ENCODE measurements at regions not wholly inside any gene's neighbourhood (a gene's known extent, or its start where the extent isn't known, plus 50 kb on each side); places are given as distances from the start of the nearest gene placed in this dataset.

GRCh38 chr10:78178397-78178796 lies 144.7 kb downstream of the RPS24 start (continued):
- no peak for TF ChIP-seq GATA2 (CRISPR knock-in tag; IDR thresholded peaks at IDR 0.05)
- no peak for TF ChIP-seq CHD2 (IDR thresholded peaks at IDR 0.05; ENCODE audit: low read length, partially characterized antibody)
- TF ChIP-seq RFX5 (IDR thresholded peaks at IDR 0.05; ENCODE audit: low read length): no peak
- TF ChIP-seq RAD21 (IDR thresholded peaks at IDR 0.05; ENCODE audit: low read length): no peak
- TF ChIP-seq ZBTB33 (IDR thresholded peaks at IDR 0.05; ENCODE audit: borderline replicate concordance, low read depth): no peak

- TF ChIP-seq USF2 (IDR thresholded peaks at IDR 0.05; ENCODE audit: borderline replicate concordance, low read depth, low read length) (no peak), POLR2AphosphoS5 (IDR thresholded peaks at IDR 0.05; ENCODE audit: low read depth, low read length) (no peak), CHD2 (IDR thresholded peaks at IDR 0.05; ENCODE audit: low read length, partially characterized antibody) (no peak), FOXM1 (IDR thresholded peaks at IDR 0.05; ENCODE audit: low read depth) (no peak), JUND (IDR thresholded peaks at IDR 0.05) (no peak), MAX (IDR thresholded peaks at IDR 0.05; ENCODE audit: low read depth) (no peak)
- H3K36me3 ChIP-seq (replicated peaks in 1 of 2; ENCODE audit: control insufficient read depth in 1 of 2, insufficient read depth in 2 of 2, low read length in 1 of 2): no peaks in the 10 kb centered on the region
- no peak overlapping the region for H3K9ac ChIP-seq
- H3K4me1 ChIP-seq (ENCODE audit: control insufficient read depth in 1 of 2, insufficient read depth in 2 of 2, low read depth in 1 of 2, low read length in 1 of 2): no peaks in the 10 kb centered on the region
- POLR2A ChIA-PET: no interaction called here
- H2AFZ ChIP-seq (ENCODE audit: low read depth): no peak overlapping the region
- H3F3A ChIP-seq (replicated peaks; ENCODE audit: insufficient read depth): no peaks in the 10 kb centered on the region
- 53% methylated on average over 7 of the region's 7 CpGs for WGBS (ENCODE audit: low lambda C conversion rate)
- no peaks in the 10 kb centered on the region for H3K27me3 ChIP-seq (ENCODE audit: insufficient read depth)
- H4K20me1 ChIP-seq (ENCODE audit: insufficient read depth): no peaks in the 10 kb centered on the region
- H3K4me3 ChIP-seq (ENCODE audit: low read depth in 2 of 2, low read length in 1 of 2): no peak overlapping the region
- no peak for DNase-seq
- no peaks in the 10 kb centered on the region for H3K79me2 ChIP-seq (ENCODE audit: insufficient read depth)
- no peak overlapping the region for H3K27ac ChIP-seq (ENCODE audit: low read depth in 2 of 2, low read length in 1 of 2)
- no peaks in the 10 kb centered on the region for H3K9me3 ChIP-seq
- CTCF ChIA-PET: no interaction called here
- H3K9me2 ChIP-seq: no peaks in the 10 kb centered on the region
- no peak overlapping the region for H3K4me2 ChIP-seq
These were observed 145.3 kb downstream of the RPS24 start for GRCh38 chr10:78178940-78179339.

- no peak overlapping the region for H3K4me3 ChIP-seq (ENCODE audit: low read depth in 2 of 2, low read length in 1 of 2)
- no peak overlapping the region for H3K27ac ChIP-seq (ENCODE audit: low read depth in 2 of 2, low read length in 1 of 2)
- POLR2A ChIA-PET: no interaction called here
- no peaks in the 10 kb centered on the region for H3K79me2 ChIP-seq (ENCODE audit: insufficient read depth)
- no peak for DNase-seq
- CTCF ChIA-PET: interaction anchor here (1.2 kb wide), 1 partner anchor 15 kb away, joined by 3 read pairs; no protein-coding TSS in a partner anchor
- H3K4me2 ChIP-seq: no peak overlapping the region
- WGBS (ENCODE audit: low lambda C conversion rate): 75% methylated on average over 15 of the region's 22 CpGs
- H3F3A ChIP-seq (replicated peaks; ENCODE audit: insufficient read depth): no peaks in the 10 kb centered on the region
- H3K27me3 ChIP-seq (ENCODE audit: insufficient read depth): no peaks in the 10 kb centered on the region
- H3K9me2 ChIP-seq: no peaks in the 10 kb centered on the region
- H4K20me1 ChIP-seq (ENCODE audit: insufficient read depth): no peaks in the 10 kb centered on the region
- TF ChIP-seq USF2 (IDR thresholded peaks at IDR 0.05; ENCODE audit: borderline replicate concordance, low read depth, low read length) (no peak), FOXM1 (IDR thresholded peaks at IDR 0.05; ENCODE audit: low read depth) (no peak), EP300 (IDR thresholded peaks at IDR 0.05; ENCODE audit: borderline replicate concordance in 1 of 2, low read depth in 1 of 2, low read length in 1 of 2) (no peak), GATA2 (CRISPR knock-in tag; IDR thresholded peaks at IDR 0.05) (no peak), TEAD4 (IDR thresholded peaks at IDR 0.05; ENCODE audit: borderline replicate concordance, insufficient read depth) (no peak), MXI1 (IDR thresholded peaks at IDR 0.05; ENCODE audit: low read depth, low read length) (no peak), FOXJ3 (CRISPR knock-in tag; IDR thresholded peaks at IDR 0.05) (no peak), TAF1 (IDR thresholded peaks at IDR 0.05; ENCODE audit: borderline replicate concordance, low read depth, low read length) (no peak), MAX (IDR thresholded peaks at IDR 0.05; ENCODE audit: low read depth) (no peak)
- no peak overlapping the region for H2AFZ ChIP-seq (ENCODE audit: low read depth)
- no peaks in the 10 kb centered on the region for H3K36me3 ChIP-seq (replicated peaks in 1 of 2; ENCODE audit: control insufficient read depth in 1 of 2, insufficient read depth in 2 of 2, low read length in 1 of 2)
- no peak overlapping the region for H3K9ac ChIP-seq
- H3K4me1 ChIP-seq (ENCODE audit: control insufficient read depth in 1 of 2, insufficient read depth in 2 of 2, low read depth in 1 of 2, low read length in 1 of 2): no peaks in the 10 kb centered on the region
- no peaks in the 10 kb centered on the region for H3K9me3 ChIP-seq
These were observed 146.4 kb downstream of the RPS24 start for GRCh38 chr10:78179886-78180705.
